ENCODE measurements at regions not wholly inside any gene's neighbourhood (a gene's known extent, or its start where the extent isn't known, plus 50 kb on each side); places are given as distances from the start of the nearest gene placed in this dataset.

GRCh38 chr6:166008441-166009369 lies 158.9 kb downstream of the TBXT start:
- TF ChIP-seq CTCF (IDR thresholded peaks at IDR 0.05) (no peak), POLR2A (IDR thresholded peaks at IDR 0.05) (no peak)

All from lower leg skin (tissue), 3 donors.